Endothelial cell of umbilical vein (primary cell): ENCODE measurements at regions not wholly inside any gene's neighbourhood (a gene's known extent, or its start where the extent isn't known, plus 50 kb on each side); places are given as distances from the start of the nearest gene placed in this dataset.

Source experiments
- BruUV-seq: library from RNA; stranded (reverse); fragments of 400-500 nt; replicated peaks from 2 replicates; lab custom pipeline; 2021; lab: Mats Ljungman, UMichigan
- CTCF ChIA-PET: fragments of 300-600, 350-600 bp; sonication (Branson Sonifier 250); formaldehyde crosslinking; loops from one replicate; lab custom pipeline; 2021; ENCODE audit warnings: antibody characterized with exemption, inconsistent platforms; lab: Charles Lee
- POLR2A ChIA-PET: fragments of 300-600, 350-600 bp; sonication (Branson Sonifier 250); formaldehyde crosslinking; loops from one replicate; lab custom pipeline; 2021; ENCODE audit warnings: antibody characterized with exemption, inconsistent platforms; lab: Charles Lee
- DNase-seq: peaks from one replicate; pipeline ENCODE4 v3.0.0-alpha.2; 2011; ENCODE audit warnings: low read depth, low spot score
- FAIRE-seq: peaks from 2 replicates; lab custom pipeline; 2011; peaks lifted over from hg19 to GRCh38; lab: Jason Lieb, UNC
- H2AFZ ChIP-seq: 2 replicates; pipeline ENCODE4 v1.6.0; 2012; ENCODE audit warnings: low read depth, low read length, control low read depth, inconsistent platforms
- H3K27ac ChIP-seq: 2 replicates; pipeline ENCODE4 v1.5.1; 2011; ENCODE audit warnings: low read depth, mild to moderate bottlenecking, control low read depth, low read length, moderate library complexity; ENCODE audit not compliant: insufficient read depth
- H3K27me3 ChIP-seq, 2 experiments: 2 replicates each; pipeline versions ENCODE4 v1.6.0 to v1.6.1; 2011; ENCODE audit warnings: low read length in 2 of 2, mixed read lengths in 1 of 2; ENCODE audit not compliant: control insufficient read depth in 2 of 2, insufficient read depth in 2 of 2
- H3K36me3 ChIP-seq, 2 experiments: 2 replicates in 1 of 2; 3 replicates in 1 of 2; pipeline ENCODE4 v1.5.1; 2011; ENCODE audit warnings: low read length in 2 of 2, mild to moderate bottlenecking in 1 of 2, moderate library complexity in 1 of 2; ENCODE audit not compliant: control insufficient read depth in 2 of 2, insufficient read depth in 2 of 2; ENCODE audit errors: extremely low read depth in 1 of 2
- H3K4me1 ChIP-seq: 3 replicates; pipeline ENCODE4 v1.5.1; 2011; ENCODE audit warnings: mild to moderate bottlenecking, low read length; ENCODE audit not compliant: control insufficient read depth, insufficient read depth; ENCODE audit errors: extremely low read depth
- H3K4me2 ChIP-seq: 2 replicates; pipeline ENCODE4 v1.6.1; 2011; ENCODE audit warnings: low read length, control low read depth, mixed read lengths; ENCODE audit not compliant: insufficient read depth
- H3K4me3 ChIP-seq, 3 experiments: fragments of 200-600 bp in 1 of 3; sonication (generic), shearing (Covaris generic) in 1 of 3; replicated peaks in 1 of 3; 2 replicates each; pipeline ENCODE4 v1.5.1; 2011 to 2016; ENCODE audit warnings: control low read depth in 3 of 3, low read length in 3 of 3, mild to moderate bottlenecking in 2 of 3, inconsistent platforms in 1 of 3, low read depth in 1 of 3, moderate library complexity in 1 of 3; ENCODE audit not compliant: insufficient read depth in 1 of 3
- H3K79me2 ChIP-seq: 2 replicates; pipeline ENCODE4 v1.6.0; 2012; ENCODE audit warnings: low read length, inconsistent platforms; ENCODE audit not compliant: control insufficient read depth, insufficient read depth
- H3K9ac ChIP-seq: replicated peaks from 2 replicates; pipeline ENCODE3; 2011; ENCODE audit warnings: low read length, control low read depth; ENCODE audit not compliant: insufficient read depth; ENCODE audit errors: extremely low read depth
- H3K9me1 ChIP-seq: replicated peaks from 3 replicates; pipeline ENCODE4 v1.6.0; 2011; ENCODE audit warnings: mild to moderate bottlenecking, low read length; ENCODE audit not compliant: control insufficient read depth, insufficient read depth; ENCODE audit errors: extremely low read depth
- H3K9me3 ChIP-seq: replicated peaks from 2 replicates; pipeline ENCODE4 v1.5.1; 2012; ENCODE audit warnings: low read length, inconsistent platforms; ENCODE audit not compliant: control insufficient read depth, insufficient read depth
- H4K20me1 ChIP-seq: replicated peaks from 2 replicates; pipeline ENCODE3; 2011; ENCODE audit warnings: mild to moderate bottlenecking, low read length; ENCODE audit not compliant: control insufficient read depth, insufficient read depth; ENCODE audit errors: extremely low read depth
- EZH2 ChIP-seq: IDR thresholded peaks from 2 replicates; pipeline ENCODE4 v1.6.1; 2012; ENCODE audit warnings: borderline replicate concordance, low read depth, mild to moderate bottlenecking, moderate library complexity, low read length, inconsistent platforms; ENCODE audit not compliant: severe bottlenecking
- FOS ChIP-seq: IDR thresholded peaks from 2 replicates; pipeline ENCODE4 v1.6.1; 2011; ENCODE audit warnings: mild to moderate bottlenecking, low read length, moderate library complexity, borderline replicate concordance; ENCODE audit not compliant: insufficient read depth
- GATA2 ChIP-seq: IDR thresholded peaks from 2 replicates; pipeline ENCODE4 v1.7.0; 2011; ENCODE audit warnings: low read depth, mild to moderate bottlenecking, moderate library complexity, mixed read lengths, low read length; ENCODE audit not compliant: insufficient read length, insufficient read depth
- JUN ChIP-seq: IDR thresholded peaks from 2 replicates; pipeline ENCODE4 v1.6.1; 2011; ENCODE audit warnings: borderline replicate concordance, low read depth; ENCODE audit not compliant: insufficient read length, insufficient read depth
- MYC ChIP-seq: IDR thresholded peaks from one replicate; pipeline ENCODE4 v1.6.1; 2011; ENCODE audit warnings: mild to moderate bottlenecking, low read depth, low read length
- POLR2A ChIP-seq: IDR thresholded peaks from 2 replicates; pipeline ENCODE4 v1.6.1; 2012; ENCODE audit warnings: low read depth, mild to moderate bottlenecking, control low read depth, low read length
- POLR2AphosphoS5 ChIP-seq: IDR thresholded peaks from 2 replicates; pipeline ENCODE4 v1.6.1; 2012; ENCODE audit warnings: low read depth, mild to moderate bottlenecking, control low read depth, low read length, moderate library complexity; ENCODE audit not compliant: insufficient read depth
- dilution Hi-C: fragments of 300-500 bp; cut with MboI; formaldehyde crosslinking; loops from one replicate; pipeline ENCODE4 v1.15.0; 2019; ENCODE audit warnings: low sequenced_read_pairs; ENCODE audit not compliant: extremely low pct_ligation_motif_present
- intact Hi-C: fragments of 100-400 bp; cut with micrococcal nuclease; formaldehyde crosslinking; loops from one replicate; pipeline ENCODE4 v1.10.0; 2022
- TF ChIP-seq, protein P1 (sequence below), 2 donors: IDR thresholded peaks; 1 replicate in 1 of 2; 2 replicates in 1 of 2; pipeline ENCODE4 v1.5.1; 2011; ENCODE audit warnings: low read length in 2 of 2, mild to moderate bottlenecking in 2 of 2, moderate library complexity in 2 of 2, control low read depth in 1 of 2, inconsistent platforms in 1 of 2, low read depth in 1 of 2; ENCODE audit not compliant: insufficient read depth in 1 of 2; ENCODE audit errors: extremely low read depth in 1 of 2
- TF ChIP-seq, protein P2 (sequence below): IDR thresholded peaks from 2 replicates; pipeline ENCODE4 v1.6.1; 2011; ENCODE audit not compliant: insufficient read depth, insufficient read length

DNA sequence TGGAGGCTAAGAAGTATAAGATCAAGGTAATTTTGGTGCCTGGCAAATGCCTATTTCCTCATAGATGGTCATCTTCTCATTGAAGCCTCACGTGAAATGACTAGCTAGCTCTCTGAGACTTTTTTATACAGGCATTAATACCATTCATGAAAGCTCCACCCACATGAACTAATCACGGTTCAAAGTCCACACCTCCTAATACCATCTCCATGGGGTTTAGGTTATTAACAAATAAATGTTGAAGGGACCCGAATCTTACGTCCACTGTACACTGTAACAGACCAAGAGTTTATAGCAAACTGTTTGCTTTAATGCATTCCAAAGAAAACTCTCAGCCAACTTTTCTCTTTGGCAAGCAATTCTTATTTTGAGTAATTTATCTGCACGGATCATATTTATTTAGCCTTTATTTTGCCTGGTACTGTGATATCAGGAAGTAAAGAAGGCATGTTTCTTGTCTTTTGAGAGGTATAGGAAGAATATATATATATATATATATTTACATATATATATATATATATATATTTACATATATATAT is 296.1 kb upstream of the LRRC7 start:
- Histone ChIP-seq H3K4me3 (no peak overlapping the region), H3K27me3 (no peaks in the 10 kb centered on the region), H3K4me2 (no peak overlapping the region), H3K27ac (no peak overlapping the region), H3K9ac (no peak overlapping the region), H3K9me3 (no peaks in the 10 kb centered on the region), H3K36me3 (no peaks in the 10 kb centered on the region), H4K20me1 (no peaks in the 10 kb centered on the region), H3K9me1 (no peaks in the 10 kb centered on the region), H2AFZ (no peak overlapping the region), H3K4me1 (no peaks in the 10 kb centered on the region), H3K79me2 (no peaks in the 10 kb centered on the region)
- intact Hi-C loops, result no loop called here
- dilution Hi-C loops, result no loop called here
- ChIA-PET CTCF (no interaction called here), POLR2A (no interaction called here)
- FAIRE-seq (no peak), DNase-seq (no peak)
- BruUV-seq, result no TSS peak
- TF ChIP-seq EZH2 (no peak), JUN (no peak), FOS (no peak), POLR2AphosphoS5 (no peak), MYC (no peak), POLR2A (no peak), GATA2 (no peak)
- TF ChIP-seq, protein P1, sequence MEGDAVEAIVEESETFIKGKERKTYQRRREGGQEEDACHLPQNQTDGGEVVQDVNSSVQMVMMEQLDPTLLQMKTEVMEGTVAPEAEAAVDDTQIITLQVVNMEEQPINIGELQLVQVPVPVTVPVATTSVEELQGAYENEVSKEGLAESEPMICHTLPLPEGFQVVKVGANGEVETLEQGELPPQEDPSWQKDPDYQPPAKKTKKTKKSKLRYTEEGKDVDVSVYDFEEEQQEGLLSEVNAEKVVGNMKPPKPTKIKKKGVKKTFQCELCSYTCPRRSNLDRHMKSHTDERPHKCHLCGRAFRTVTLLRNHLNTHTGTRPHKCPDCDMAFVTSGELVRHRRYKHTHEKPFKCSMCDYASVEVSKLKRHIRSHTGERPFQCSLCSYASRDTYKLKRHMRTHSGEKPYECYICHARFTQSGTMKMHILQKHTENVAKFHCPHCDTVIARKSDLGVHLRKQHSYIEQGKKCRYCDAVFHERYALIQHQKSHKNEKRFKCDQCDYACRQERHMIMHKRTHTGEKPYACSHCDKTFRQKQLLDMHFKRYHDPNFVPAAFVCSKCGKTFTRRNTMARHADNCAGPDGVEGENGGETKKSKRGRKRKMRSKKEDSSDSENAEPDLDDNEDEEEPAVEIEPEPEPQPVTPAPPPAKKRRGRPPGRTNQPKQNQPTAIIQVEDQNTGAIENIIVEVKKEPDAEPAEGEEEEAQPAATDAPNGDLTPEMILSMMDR (IDR thresholded peaks at IDR 0.05; ENCODE audit: extremely low read depth in 1 of 2, insufficient read depth in 1 of 2, low read depth in 1 of 2, low read length in 2 of 2), result no peak
- TF ChIP-seq, protein P2, sequence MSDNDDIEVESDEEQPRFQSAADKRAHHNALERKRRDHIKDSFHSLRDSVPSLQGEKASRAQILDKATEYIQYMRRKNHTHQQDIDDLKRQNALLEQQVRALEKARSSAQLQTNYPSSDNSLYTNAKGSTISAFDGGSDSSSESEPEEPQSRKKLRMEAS, result no peak
